Mesothelial cell of epicardium (in vitro differentiated cells): ENCODE measurements at regions not wholly inside any gene's neighbourhood (a gene's known extent, or its start where the extent isn't known, plus 50 kb on each side); places are given as distances from the start of the nearest gene placed in this dataset.

Source experiments
- DNase-seq, 2 experiments: peaks; one replicate each; pipeline ENCODE4 v3.0.0; 2021; ENCODE audit warnings: low spot score in 2 of 2; ENCODE audit not compliant: unreplicated experiment in 2 of 2
- H3K27ac Mint-ChIP-seq: 2 replicates; pipeline ENCODE4 v1.8.0; 2021; ENCODE audit warnings: mixed read lengths
- H3K27me3 Mint-ChIP-seq: 2 replicates; pipeline ENCODE4 v1.8.0; 2021; ENCODE audit warnings: low read depth, mixed read lengths
- H3K36me3 Mint-ChIP-seq: 2 replicates; pipeline ENCODE4 v1.8.0; 2021; ENCODE audit warnings: mixed read lengths
- H3K4me1 Mint-ChIP-seq: 2 replicates; pipeline ENCODE4 v1.8.0; 2021; ENCODE audit warnings: mixed read lengths
- H3K4me3 Mint-ChIP-seq: 2 replicates; pipeline ENCODE4 v1.8.0; 2021; ENCODE audit warnings: mild to moderate bottlenecking, moderate library complexity, mixed read lengths
- H3K9me3 Mint-ChIP-seq: 2 replicates; pipeline ENCODE4 v1.8.0; 2021; ENCODE audit warnings: mixed read lengths
- CTCF ChIP-seq: fragments of 200-600 bp; sonication (generic); IDR thresholded peaks from one replicate; pipeline ENCODE4 v1.5.0; 2021; ENCODE audit warnings: antibody characterized with exemption; ENCODE audit not compliant: unreplicated experiment

GRCh38 chr5:156142867-156143266, 184.1 kb upstream of the SGCD start:
- Mint-ChIP-seq H3K4me3 (no peak overlapping the region), H3K4me1 (peaks cover 5% of the 10 kb centered on the region)

GRCh38 chr5:156147261-156147943, 179.6 kb upstream of the SGCD start:
- DNase-seq, result no peak
- H3K9me3 Mint-ChIP-seq, result peaks cover 13% of the 10 kb centered on the region
- TF ChIP-seq CTCF, result no peak
- no peak overlapping the region for H3K27ac Mint-ChIP-seq
- H3K36me3 Mint-ChIP-seq, result no peaks in the 10 kb centered on the region
- no peaks in the 10 kb centered on the region for H3K27me3 Mint-ChIP-seq
- no peak overlapping the region for H3K4me3 Mint-ChIP-seq
- peaks cover 6% of the 10 kb centered on the region for H3K4me1 Mint-ChIP-seq

More at GRCh38 chr5:156142867-156143266, 184.1 kb upstream of the SGCD start:
- no peaks in the 10 kb centered on the region for H3K36me3 Mint-ChIP-seq
- no peaks in the 10 kb centered on the region for H3K27me3 Mint-ChIP-seq
- H3K27ac Mint-ChIP-seq, result no peak overlapping the region
- DNase-seq, result no peak
- H3K9me3 Mint-ChIP-seq, result peaks cover 30% of the 10 kb centered on the region
- TF ChIP-seq CTCF, result no peak

GRCh38 chr5:156147944-156148285, 179.0 kb upstream of the SGCD start:
- DNase-seq, result no peak
- Mint-ChIP-seq H3K9me3 (peaks cover 8% of the 10 kb centered on the region), H3K27ac (no peak overlapping the region), H3K27me3 (no peaks in the 10 kb centered on the region), H3K4me3 (no peak overlapping the region), H3K4me1 (peaks cover 6% of the 10 kb centered on the region), H3K36me3 (no peaks in the 10 kb centered on the region)
- no peak for TF ChIP-seq CTCF

GRCh38 chr5:156148301-156148700, 178.7 kb upstream of the SGCD start:
- no peaks in the 10 kb centered on the region for H3K27me3 Mint-ChIP-seq
- no peak for TF ChIP-seq CTCF
- H3K4me1 Mint-ChIP-seq, result peaks cover 6% of the 10 kb centered on the region
- no peak for DNase-seq
- no peak overlapping the region for H3K27ac Mint-ChIP-seq
- no peak overlapping the region for H3K4me3 Mint-ChIP-seq
- H3K9me3 Mint-ChIP-seq, result peaks cover 8% of the 10 kb centered on the region
- no peaks in the 10 kb centered on the region for H3K36me3 Mint-ChIP-seq

GRCh38 chr5:156149213-156149612, 177.8 kb upstream of the SGCD start:
- no peak for TF ChIP-seq CTCF
- no peak overlapping the region for H3K27ac Mint-ChIP-seq
- H3K36me3 Mint-ChIP-seq, result no peaks in the 10 kb centered on the region
- peaks cover 6% of the 10 kb centered on the region for H3K4me1 Mint-ChIP-seq
- no peak overlapping the region for H3K4me3 Mint-ChIP-seq
- H3K9me3 Mint-ChIP-seq, result peaks cover 8% of the 10 kb centered on the region
- H3K27me3 Mint-ChIP-seq, result no peaks in the 10 kb centered on the region
- DNase-seq, result no peak

GRCh38 chr5:156153602-156154001, 173.4 kb upstream of the SGCD start:
- Mint-ChIP-seq H3K4me3 (no peak overlapping the region), H3K4me1 (no peaks in the 10 kb centered on the region), H3K9me3 (no peaks in the 10 kb centered on the region), H3K27ac (no peak overlapping the region), H3K36me3 (no peaks in the 10 kb centered on the region), H3K27me3 (no peaks in the 10 kb centered on the region)
- no peak for TF ChIP-seq CTCF
- DNase-seq, result no peak
